Left cardiac atrium (tissue), 4 donors: ENCODE measurements at regions not wholly inside any gene's neighbourhood (a gene's known extent, or its start where the extent isn't known, plus 50 kb on each side); places are given as distances from the start of the nearest gene placed in this dataset.

ENCODE experiments used
- ATAC-seq, 2 donors: fragments of 200-7000 bp; cut with Tn5 transposase; one replicate each; pipeline ENCODE4 v1.9.1; 2020; ENCODE audit warnings: mild to moderate bottlenecking in 2 of 2, moderate library complexity in 2 of 2
- DNase-seq: peaks from one replicate; pipeline ENCODE4 v3.0.0-alpha.2; 2020
- intact Hi-C, 2 donors: fragments of 100-400 bp; cut with DNase I; formaldehyde crosslinking; loops; one replicate each; pipeline versions ENCODE4 v1.14.1 to v1.15.1; 2022 to 2023
- donor health status: DM: no; HTN: yes; CAD: no.
- donor health status: DM: no; HTN: yes; CAD: no; lungs with severe emphysema.
- donor health status: DM: yes; HTN: yes; CAD: no.
- donor health status: Dilated cardiomyopathy.

DNA sequence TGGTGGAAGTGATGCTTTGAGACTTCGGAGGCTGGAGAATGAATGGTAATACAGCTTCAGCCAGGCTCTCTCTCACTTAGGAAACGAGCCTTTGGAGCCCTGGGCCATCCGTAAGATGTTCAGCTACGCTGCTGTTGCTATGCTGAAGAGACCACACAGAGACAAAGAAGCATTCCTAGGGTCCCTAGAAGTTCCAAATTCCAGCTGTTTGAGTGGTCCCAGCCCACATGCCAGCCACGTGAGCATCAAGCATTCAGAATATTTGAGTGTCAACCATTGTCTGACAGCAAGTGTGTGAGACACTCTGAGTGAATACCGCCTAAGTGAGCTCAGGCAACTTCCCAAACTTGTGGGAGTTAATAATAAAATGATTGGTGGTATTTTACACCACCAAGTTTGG, 212.9 kb downstream of the CD47 start:
- ATAC-seq (no peak), DNase-seq (no peak)
- intact Hi-C loops: no loop called here

DNA sequence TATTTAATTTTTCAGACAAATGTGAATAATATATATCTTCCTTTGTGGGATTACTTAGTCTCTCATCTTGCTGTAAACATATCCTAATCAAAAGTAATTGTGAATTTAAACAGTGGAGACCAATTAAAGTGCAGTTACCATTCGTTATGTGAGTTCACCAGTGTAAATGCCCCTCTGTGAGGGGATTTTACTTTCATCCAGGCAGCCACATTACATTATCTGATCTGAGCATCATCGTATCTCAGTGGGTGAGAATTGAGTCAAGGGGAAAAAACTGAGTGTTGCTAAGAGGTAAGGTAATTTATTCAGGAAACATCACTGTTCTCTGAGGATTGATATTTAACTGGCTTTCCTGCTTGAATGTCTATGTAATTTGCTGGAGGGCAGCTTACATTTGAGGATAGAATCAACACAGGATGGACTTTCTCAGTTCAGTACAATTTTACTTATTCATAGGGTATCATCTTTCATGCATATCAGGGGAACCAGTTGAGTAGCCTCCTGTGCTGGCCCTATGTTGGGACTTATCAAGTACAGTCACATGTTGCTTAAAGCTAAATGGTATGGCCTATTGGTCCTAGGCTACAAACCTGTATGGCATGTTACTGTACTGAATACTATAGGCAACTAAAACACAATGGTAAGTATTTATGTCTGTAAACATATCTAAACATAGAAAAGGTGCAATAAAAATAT, 219.7 kb downstream of the CD47 start:
- intact Hi-C loops: no loop called here
- DNase-seq: no peak
- ATAC-seq: no peak

DNA sequence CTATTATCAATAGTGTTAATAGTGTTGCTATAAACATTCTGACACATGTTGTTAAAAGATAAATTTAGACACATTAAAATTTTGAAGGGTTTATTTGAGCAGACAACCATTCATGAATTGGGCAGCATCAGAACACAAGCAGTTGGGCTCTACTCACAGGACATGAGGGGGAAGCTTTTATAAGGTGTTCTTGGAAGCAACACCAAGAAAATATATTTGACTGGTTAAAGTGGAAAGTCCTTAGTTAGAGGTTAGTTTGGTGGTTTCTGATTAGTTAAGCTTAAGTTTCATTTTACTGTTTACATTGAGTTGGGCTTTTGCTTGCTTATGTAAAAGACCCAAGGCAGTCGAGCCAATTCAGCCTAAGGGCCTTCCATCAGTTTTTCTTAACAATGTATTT, 220.7 kb downstream of the CD47 start:
- DNase-seq (no peak), ATAC-seq (no peak)
- intact Hi-C loops: no loop called here

DNA sequence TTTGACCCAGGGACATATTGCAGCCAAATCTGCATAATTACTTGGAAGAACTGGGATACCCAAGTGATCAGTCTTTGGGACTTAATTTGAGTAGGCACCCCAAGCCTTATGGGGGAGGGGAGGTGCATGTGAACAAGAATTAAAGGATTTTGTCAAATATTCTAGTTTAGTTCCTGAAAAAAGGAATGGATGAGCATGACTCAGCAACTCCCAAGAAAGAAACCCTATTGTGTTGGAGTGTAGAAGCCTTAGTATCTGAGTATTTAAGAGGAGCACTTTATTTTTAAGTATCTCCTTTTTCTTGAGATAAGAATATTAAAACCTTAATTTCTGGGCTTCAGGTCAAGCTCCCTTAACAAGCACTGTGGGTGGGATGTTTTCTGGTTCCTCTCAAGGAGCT, 222.4 kb downstream of the CD47 start:
- DNase-seq (no peak), ATAC-seq (no peak)
- intact Hi-C loops: no loop called here

DNA sequence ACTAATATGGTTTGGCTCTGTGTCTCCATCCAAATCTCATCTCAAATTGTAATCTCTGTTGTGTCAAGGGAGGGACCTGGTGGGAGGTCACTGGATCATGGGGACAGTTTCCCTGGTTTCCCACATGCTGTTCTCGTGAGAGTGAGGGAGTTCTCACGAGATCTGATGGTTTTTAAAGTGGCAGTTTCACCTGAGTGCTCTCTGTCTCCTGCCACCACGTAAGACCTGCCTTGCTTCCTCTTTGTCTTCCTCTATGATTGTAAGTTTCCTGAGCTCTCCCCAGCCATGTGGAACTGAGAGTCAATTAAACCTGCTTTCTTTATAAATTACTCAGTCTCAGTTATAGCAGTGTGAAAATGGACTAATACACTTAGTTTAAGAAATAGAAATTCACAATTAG, 228.9 kb downstream of the CD47 start:
- intact Hi-C loops: no loop called here
- ATAC-seq (no peak), DNase-seq (no peak)

DNA sequence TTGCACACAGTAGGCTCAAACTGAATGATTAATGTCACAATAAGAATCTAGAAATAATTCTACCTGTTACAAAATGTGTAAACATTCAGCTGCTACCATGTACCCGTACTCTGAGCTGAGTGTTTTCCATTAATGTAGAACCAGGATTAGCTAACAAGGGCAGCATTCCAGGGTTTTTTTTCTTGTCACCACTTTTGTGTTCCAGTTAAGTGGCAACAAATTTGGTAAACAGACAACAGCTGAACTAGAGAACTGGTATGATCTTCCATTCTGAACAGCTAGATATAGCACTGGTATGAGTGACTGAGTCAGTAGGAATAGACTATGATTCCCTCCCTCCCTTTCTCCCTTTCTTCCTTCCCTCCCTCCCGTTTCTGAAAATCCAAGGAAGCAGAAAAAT, 229.4 kb downstream of the CD47 start:
- intact Hi-C loops: no loop called here

More for the DNA sequence above, 229.4 kb downstream of the CD47 start:
- no peak for ATAC-seq
- DNase-seq: no peak
